ENCODE measurements at regions not wholly inside any gene's neighbourhood (a gene's known extent, or its start where the extent isn't known, plus 50 kb on each side); places are given as distances from the start of the nearest gene placed in this dataset.

- no peak overlapping the region for H3K27ac ChIP-seq
- no peak overlapping the region for H3K4me3 ChIP-seq
- no peaks in the 10 kb centered on the region for H3K36me3 ChIP-seq
- DNase-seq (ENCODE audit: extremely low spot score in 2 of 2): no peak
- no peaks in the 10 kb centered on the region for H3K27me3 ChIP-seq
- H3K9me3 ChIP-seq: no peaks in the 10 kb centered on the region
- intact Hi-C loops (cut with DNase I): no loop called here
- TF ChIP-seq, protein P1, sequence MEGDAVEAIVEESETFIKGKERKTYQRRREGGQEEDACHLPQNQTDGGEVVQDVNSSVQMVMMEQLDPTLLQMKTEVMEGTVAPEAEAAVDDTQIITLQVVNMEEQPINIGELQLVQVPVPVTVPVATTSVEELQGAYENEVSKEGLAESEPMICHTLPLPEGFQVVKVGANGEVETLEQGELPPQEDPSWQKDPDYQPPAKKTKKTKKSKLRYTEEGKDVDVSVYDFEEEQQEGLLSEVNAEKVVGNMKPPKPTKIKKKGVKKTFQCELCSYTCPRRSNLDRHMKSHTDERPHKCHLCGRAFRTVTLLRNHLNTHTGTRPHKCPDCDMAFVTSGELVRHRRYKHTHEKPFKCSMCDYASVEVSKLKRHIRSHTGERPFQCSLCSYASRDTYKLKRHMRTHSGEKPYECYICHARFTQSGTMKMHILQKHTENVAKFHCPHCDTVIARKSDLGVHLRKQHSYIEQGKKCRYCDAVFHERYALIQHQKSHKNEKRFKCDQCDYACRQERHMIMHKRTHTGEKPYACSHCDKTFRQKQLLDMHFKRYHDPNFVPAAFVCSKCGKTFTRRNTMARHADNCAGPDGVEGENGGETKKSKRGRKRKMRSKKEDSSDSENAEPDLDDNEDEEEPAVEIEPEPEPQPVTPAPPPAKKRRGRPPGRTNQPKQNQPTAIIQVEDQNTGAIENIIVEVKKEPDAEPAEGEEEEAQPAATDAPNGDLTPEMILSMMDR (IDR thresholded peaks at IDR 0.05): no peak
- TF ChIP-seq POLR2A (IDR thresholded peaks at IDR 0.05) (no peak), POLR2AphosphoS5 (IDR thresholded peaks at IDR 0.05; ENCODE audit: insufficient read depth in 1 of 2, low read depth in 1 of 2) (no peak)
- H3K4me1 ChIP-seq: no peaks in the 10 kb centered on the region
Measured at GRCh38 chr4:63459329-63459728, 949.9 kb downstream of the TECRL start.

- Histone ChIP-seq H3K4me1 (no peaks in the 10 kb centered on the region), H3K36me3 (no peaks in the 10 kb centered on the region), H3K27ac (no peak overlapping the region), H3K27me3 (no peaks in the 10 kb centered on the region), H3K9me3 (no peaks in the 10 kb centered on the region), H3K4me3 (no peak overlapping the region)
- intact Hi-C loops (cut with DNase I): no loop called here
- DNase-seq (ENCODE audit: extremely low spot score in 2 of 2): no peak
- TF ChIP-seq, protein P1 (IDR thresholded peaks at IDR 0.05): no peak
- TF ChIP-seq POLR2A (IDR thresholded peaks at IDR 0.05) (no peak), POLR2AphosphoS5 (IDR thresholded peaks at IDR 0.05; ENCODE audit: insufficient read depth in 1 of 2, low read depth in 1 of 2) (no peak)
Measured at GRCh38 chr4:63458010-63458409, 951.2 kb downstream of the TECRL start.

- Histone ChIP-seq H3K36me3 (no peaks in the 10 kb centered on the region), H3K27me3 (no peaks in the 10 kb centered on the region), H3K4me1 (no peaks in the 10 kb centered on the region), H3K4me3 (no peak overlapping the region), H3K9me3 (no peaks in the 10 kb centered on the region), H3K27ac (no peak overlapping the region)
- no peak for DNase-seq (ENCODE audit: extremely low spot score in 2 of 2)
- TF ChIP-seq, protein P1 (IDR thresholded peaks at IDR 0.05): no peak
- TF ChIP-seq POLR2A (IDR thresholded peaks at IDR 0.05): no peak
- TF ChIP-seq POLR2AphosphoS5 (IDR thresholded peaks at IDR 0.05; ENCODE audit: insufficient read depth in 1 of 2, low read depth in 1 of 2): no peak
- intact Hi-C loops (cut with DNase I): no loop called here
Measured at GRCh38 chr4:63440236-63440635, 969.0 kb downstream of the TECRL start.

DNA sequence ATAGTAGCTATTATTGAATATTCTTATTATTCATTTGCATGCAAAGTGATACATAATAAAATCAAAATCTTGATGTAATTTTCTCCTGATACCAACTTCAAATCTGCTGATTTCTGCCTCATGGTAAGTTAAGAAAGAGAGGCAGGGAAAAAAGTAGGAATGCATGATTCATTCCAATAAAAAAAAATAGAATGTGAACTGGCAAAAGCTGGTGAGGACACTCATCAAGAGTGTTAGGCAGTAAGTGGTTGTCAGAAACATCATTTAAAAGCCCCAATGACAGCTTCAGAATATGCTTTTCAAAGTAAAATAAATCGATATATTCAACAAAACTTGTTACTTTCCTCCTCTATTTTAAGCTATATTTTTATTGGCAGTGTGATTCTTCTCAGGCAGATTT is 979.1 kb downstream of the TECRL start:
- Histone ChIP-seq H3K4me3 (no peak overlapping the region), H3K9me3 (no peaks in the 10 kb centered on the region), H3K36me3 (no peaks in the 10 kb centered on the region), H3K4me1 (no peaks in the 10 kb centered on the region), H3K27me3 (no peaks in the 10 kb centered on the region), H3K27ac (no peak overlapping the region)
- no peak for DNase-seq (ENCODE audit: extremely low spot score in 2 of 2)
- intact Hi-C loops (cut with DNase I): no loop called here
- TF ChIP-seq, protein P1 (IDR thresholded peaks at IDR 0.05): no peak

DNA sequence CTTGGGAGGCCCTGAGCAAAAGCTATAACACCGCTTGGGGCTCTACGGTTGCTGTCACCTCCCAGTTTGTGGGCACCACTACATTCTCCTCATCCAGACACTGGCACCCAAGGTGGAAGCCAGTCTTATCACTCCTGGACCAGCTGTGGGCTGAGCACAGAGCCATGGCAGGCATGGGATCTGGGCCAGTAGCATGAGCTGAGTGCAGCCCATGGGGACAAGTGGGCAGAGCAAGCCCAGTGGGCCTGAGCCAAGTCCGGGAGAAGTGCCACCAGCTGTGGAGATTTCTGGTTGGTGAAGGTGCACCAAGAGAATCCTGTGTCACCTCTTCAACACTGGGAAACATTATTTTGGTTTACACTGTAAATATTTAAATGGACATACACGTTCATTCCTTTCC is 1013.0 kb downstream of the TECRL start:
- TF ChIP-seq, protein P1 (IDR thresholded peaks at IDR 0.05): no peak
- no peak for TF ChIP-seq POLR2A (IDR thresholded peaks at IDR 0.05)
- no peak for TF ChIP-seq POLR2AphosphoS5 (IDR thresholded peaks at IDR 0.05; ENCODE audit: insufficient read depth in 1 of 2, low read depth in 1 of 2)
- H3K27ac ChIP-seq: no peak overlapping the region
- no peak for DNase-seq (ENCODE audit: extremely low spot score in 2 of 2)
- intact Hi-C loops (cut with DNase I): no loop called here
- H3K36me3 ChIP-seq: no peaks in the 10 kb centered on the region
- no peaks in the 10 kb centered on the region for H3K4me1 ChIP-seq
- H3K4me3 ChIP-seq: no peak overlapping the region
- H3K27me3 ChIP-seq: no peaks in the 10 kb centered on the region
- peaks cover 7% of the 10 kb centered on the region for H3K9me3 ChIP-seq
